Panc1 (cell line): ENCODE measurements at regions not wholly inside any gene's neighbourhood (a gene's known extent, or its start where the extent isn't known, plus 50 kb on each side); places are given as distances from the start of the nearest gene placed in this dataset.

Source experiments
- CTCF ChIP-seq: fragments of 450-650 bp; IDR thresholded peaks from 2 replicates; pipeline ENCODE4 v1.5.1; 2017; ENCODE audit warnings: mild to moderate bottlenecking
- POLR2AphosphoS5 ChIP-seq: IDR thresholded peaks from 2 replicates; pipeline ENCODE4 v1.6.1; 2012; ENCODE audit warnings: mild to moderate bottlenecking, low read depth, low read length, moderate library complexity
- SIN3A ChIP-seq: IDR thresholded peaks from 2 replicates; pipeline ENCODE4 v1.6.1; 2012; ENCODE audit warnings: low read depth, mild to moderate bottlenecking, low read length, moderate library complexity, borderline replicate concordance; ENCODE audit not compliant: insufficient read depth
- TCF7L2 ChIP-seq: IDR thresholded peaks from 2 replicates; pipeline ENCODE4 v1.6.1; 2011; ENCODE audit warnings: mild to moderate bottlenecking, low read depth, low read length, inconsistent platforms
- TF ChIP-seq, protein P1 (sequence below), 2 experiments: IDR thresholded peaks; 2 replicates each; pipeline ENCODE4 v1.6.1; 2011 to 2012; ENCODE audit warnings: low read depth in 2 of 2, control low read depth in 1 of 2, low read length in 1 of 2, mild to moderate bottlenecking in 1 of 2, moderate library complexity in 1 of 2; ENCODE audit not compliant: insufficient read depth in 1 of 2

DNA sequence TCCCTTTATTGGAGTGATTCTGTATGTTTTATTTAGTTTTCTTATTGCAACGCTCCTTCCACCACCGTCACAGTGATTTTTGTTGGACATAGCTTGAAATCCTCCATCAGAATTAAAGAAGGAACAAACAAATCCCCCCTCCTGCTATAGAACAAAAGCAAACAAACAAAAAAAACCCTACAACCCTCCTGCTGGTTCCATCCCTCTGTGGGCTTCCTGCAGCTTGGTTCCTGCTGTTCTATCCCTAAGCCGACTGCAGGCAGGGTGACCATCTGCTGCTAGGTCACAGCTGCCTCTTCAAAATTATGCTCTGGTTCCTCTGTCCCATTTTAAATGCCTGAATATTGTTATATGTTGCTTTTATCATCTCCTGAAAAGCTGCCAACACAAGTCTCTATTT is 116.8 kb upstream of the AGA start:
- TF ChIP-seq CTCF (no peak), TCF7L2 (no peak), SIN3A (no peak), POLR2AphosphoS5 (no peak)
- TF ChIP-seq, protein P1, sequence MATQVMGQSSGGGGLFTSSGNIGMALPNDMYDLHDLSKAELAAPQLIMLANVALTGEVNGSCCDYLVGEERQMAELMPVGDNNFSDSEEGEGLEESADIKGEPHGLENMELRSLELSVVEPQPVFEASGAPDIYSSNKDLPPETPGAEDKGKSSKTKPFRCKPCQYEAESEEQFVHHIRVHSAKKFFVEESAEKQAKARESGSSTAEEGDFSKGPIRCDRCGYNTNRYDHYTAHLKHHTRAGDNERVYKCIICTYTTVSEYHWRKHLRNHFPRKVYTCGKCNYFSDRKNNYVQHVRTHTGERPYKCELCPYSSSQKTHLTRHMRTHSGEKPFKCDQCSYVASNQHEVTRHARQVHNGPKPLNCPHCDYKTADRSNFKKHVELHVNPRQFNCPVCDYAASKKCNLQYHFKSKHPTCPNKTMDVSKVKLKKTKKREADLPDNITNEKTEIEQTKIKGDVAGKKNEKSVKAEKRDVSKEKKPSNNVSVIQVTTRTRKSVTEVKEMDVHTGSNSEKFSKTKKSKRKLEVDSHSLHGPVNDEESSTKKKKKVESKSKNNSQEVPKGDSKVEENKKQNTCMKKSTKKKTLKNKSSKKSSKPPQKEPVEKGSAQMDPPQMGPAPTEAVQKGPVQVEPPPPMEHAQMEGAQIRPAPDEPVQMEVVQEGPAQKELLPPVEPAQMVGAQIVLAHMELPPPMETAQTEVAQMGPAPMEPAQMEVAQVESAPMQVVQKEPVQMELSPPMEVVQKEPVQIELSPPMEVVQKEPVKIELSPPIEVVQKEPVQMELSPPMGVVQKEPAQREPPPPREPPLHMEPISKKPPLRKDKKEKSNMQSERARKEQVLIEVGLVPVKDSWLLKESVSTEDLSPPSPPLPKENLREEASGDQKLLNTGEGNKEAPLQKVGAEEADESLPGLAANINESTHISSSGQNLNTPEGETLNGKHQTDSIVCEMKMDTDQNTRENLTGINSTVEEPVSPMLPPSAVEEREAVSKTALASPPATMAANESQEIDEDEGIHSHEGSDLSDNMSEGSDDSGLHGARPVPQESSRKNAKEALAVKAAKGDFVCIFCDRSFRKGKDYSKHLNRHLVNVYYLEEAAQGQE (IDR thresholded peaks at IDR 0.05; ENCODE audit: insufficient read depth in 1 of 2, low read depth in 2 of 2, low read length in 1 of 2) = no peak
